OCI-LY7 (cell line): ENCODE measurements at regions not wholly inside any gene's neighbourhood (a gene's known extent, or its start where the extent isn't known, plus 50 kb on each side); places are given as distances from the start of the nearest gene placed in this dataset.

ENCODE experiments used
- BruUV-seq: library from RNA; stranded (reverse); fragments of 400-500 nt; replicated peaks from 2 replicates; lab custom pipeline; 2021; lab: Mats Ljungman, UMichigan
- CTCF ChIA-PET: fragments of 300-600 bp; sonication (Branson Sonifier 250); formaldehyde crosslinking; loops from one replicate; lab custom pipeline; 2022; ENCODE audit warnings: antibody characterized with exemption; ENCODE audit not compliant: unreplicated experiment; lab: Charles Lee
- POLR2A ChIA-PET: fragments of 300-600 bp; sonication (Branson Sonifier 250); formaldehyde crosslinking; loops from one replicate; lab custom pipeline; 2022; ENCODE audit warnings: antibody characterized with exemption; lab: Charles Lee
- DNase-seq: peaks from one replicate; pipeline ENCODE4 v3.0.0-alpha.2; 2015; ENCODE audit warnings: low spot score
- H2AFZ ChIP-seq: fragments of 200-600 bp; sonication (generic), shearing (Covaris generic); 2 replicates; pipeline ENCODE4 v1.6.1; 2014; ENCODE audit warnings: mild to moderate bottlenecking, antibody characterized with exemption, low read length, moderate library complexity
- H3K27ac ChIP-seq: fragments of 200-600 bp; sonication (generic); 2 replicates; pipeline ENCODE4 v1.5.1; 2014; ENCODE audit warnings: mixed run types, low read depth, mild to moderate bottlenecking, moderate library complexity, low read length, inconsistent platforms; ENCODE audit not compliant: poor library complexity, severe bottlenecking
- H3K36me3 ChIP-seq: fragments of 200-600 bp; sonication (generic); 2 replicates; pipeline ENCODE4 v1.6.1; 2014; ENCODE audit warnings: mild to moderate bottlenecking, antibody characterized with exemption, low read length, moderate library complexity, mixed read lengths; ENCODE audit not compliant: insufficient read depth
- H3K4me1 ChIP-seq: fragments of 200-600 bp; sonication (generic); 2 replicates; pipeline ENCODE4 v1.5.1; 2014; ENCODE audit warnings: mild to moderate bottlenecking, low read length; ENCODE audit not compliant: insufficient read depth, poor library complexity, severe bottlenecking
- H3K4me2 ChIP-seq: fragments of 200-600 bp; sonication (generic); 2 replicates; pipeline ENCODE4 v1.6.1; 2014; ENCODE audit warnings: mild to moderate bottlenecking, low read length
- H3K4me3 ChIP-seq: fragments of 200-600 bp; sonication (generic); 2 replicates; pipeline ENCODE4 v1.5.1; 2014; ENCODE audit warnings: mild to moderate bottlenecking, low read depth, low read length; ENCODE audit not compliant: poor library complexity, severe bottlenecking
- H3K79me2 ChIP-seq: fragments of 200-600 bp; sonication (generic); 2 replicates; pipeline ENCODE4 v1.6.1; 2016; ENCODE audit warnings: low read depth, mild to moderate bottlenecking, low read length, moderate library complexity, mixed read lengths; ENCODE audit not compliant: insufficient read depth
- H3K9me2 ChIP-seq: fragments of 200-600 bp; sonication (generic); 2 replicates; pipeline ENCODE4 v1.6.1; 2016; ENCODE audit warnings: mild to moderate bottlenecking, low read length, mixed read lengths; ENCODE audit not compliant: insufficient read depth
- H3K9me3 ChIP-seq: fragments of 200-600 bp; sonication (generic); 2 replicates; pipeline ENCODE4 v1.6.1; 2014; ENCODE audit warnings: mild to moderate bottlenecking, mixed run types, low read length, mixed read lengths
- H4K20me1 ChIP-seq: fragments of 200-600 bp; sonication (generic); 2 replicates; pipeline ENCODE4 v1.6.1; 2014; ENCODE audit warnings: mild to moderate bottlenecking, antibody characterized with exemption, low read length, moderate library complexity, mixed read lengths; ENCODE audit not compliant: insufficient read depth
- EZH2phosphoT487 ChIP-seq: fragments of 200-600 bp; sonication (generic); IDR thresholded peaks from 2 replicates; pipeline ENCODE4 v1.6.1; 2018; ENCODE audit warnings: low read depth, borderline replicate concordance, mild to moderate bottlenecking, mixed run types, antibody characterized with exemption, low read length, moderate library complexity, mixed read lengths
- intact Hi-C: fragments of 100-400 bp; cut with micrococcal nuclease; formaldehyde crosslinking; loops from one replicate; pipeline ENCODE4 v1.10.0; 2022; ENCODE audit not compliant: unreplicated experiment
- TF ChIP-seq, protein P1 (sequence below): fragments of 200-600 bp; sonication (generic); conservative IDR thresholded peaks from 2 replicates; pipeline ENCODE4 v1.5.1; 2014; ENCODE audit warnings: mild to moderate bottlenecking, antibody characterized with exemption, low read length, moderate library complexity, mixed read lengths

DNA sequence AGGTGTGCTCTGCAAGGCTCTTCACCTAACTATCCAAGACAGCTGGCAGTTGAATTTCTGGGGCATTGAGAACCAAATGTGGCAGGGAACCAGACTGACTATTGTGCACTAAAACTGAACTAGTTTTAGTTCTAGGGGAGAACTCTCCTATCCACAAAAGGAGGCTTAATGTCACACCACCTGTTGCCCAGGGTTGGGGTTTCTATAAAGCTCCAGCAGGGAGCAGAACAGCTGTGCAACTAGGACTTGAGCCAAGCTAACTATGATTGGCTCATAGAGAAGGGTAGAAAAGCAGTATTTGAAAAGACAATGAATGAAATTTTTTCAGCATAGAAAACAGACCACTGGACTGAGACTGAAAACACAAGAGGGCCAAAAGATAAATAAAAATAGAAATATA, 53.3 kb upstream of the FGGY start:
- Histone ChIP-seq H3K4me2 (no peak overlapping the region), H3K9me2 (no peaks in the 10 kb centered on the region), H2AFZ (no peak overlapping the region), H3K36me3 (no peaks in the 10 kb centered on the region), H3K79me2 (no peaks in the 10 kb centered on the region), H4K20me1 (no peaks in the 10 kb centered on the region), H3K4me1 (no peaks in the 10 kb centered on the region), H3K4me3 (no peak overlapping the region), H3K9me3 (no peaks in the 10 kb centered on the region), H3K27ac (no peak overlapping the region)
- TF ChIP-seq EZH2phosphoT487 = no peak
- TF ChIP-seq, protein P1, sequence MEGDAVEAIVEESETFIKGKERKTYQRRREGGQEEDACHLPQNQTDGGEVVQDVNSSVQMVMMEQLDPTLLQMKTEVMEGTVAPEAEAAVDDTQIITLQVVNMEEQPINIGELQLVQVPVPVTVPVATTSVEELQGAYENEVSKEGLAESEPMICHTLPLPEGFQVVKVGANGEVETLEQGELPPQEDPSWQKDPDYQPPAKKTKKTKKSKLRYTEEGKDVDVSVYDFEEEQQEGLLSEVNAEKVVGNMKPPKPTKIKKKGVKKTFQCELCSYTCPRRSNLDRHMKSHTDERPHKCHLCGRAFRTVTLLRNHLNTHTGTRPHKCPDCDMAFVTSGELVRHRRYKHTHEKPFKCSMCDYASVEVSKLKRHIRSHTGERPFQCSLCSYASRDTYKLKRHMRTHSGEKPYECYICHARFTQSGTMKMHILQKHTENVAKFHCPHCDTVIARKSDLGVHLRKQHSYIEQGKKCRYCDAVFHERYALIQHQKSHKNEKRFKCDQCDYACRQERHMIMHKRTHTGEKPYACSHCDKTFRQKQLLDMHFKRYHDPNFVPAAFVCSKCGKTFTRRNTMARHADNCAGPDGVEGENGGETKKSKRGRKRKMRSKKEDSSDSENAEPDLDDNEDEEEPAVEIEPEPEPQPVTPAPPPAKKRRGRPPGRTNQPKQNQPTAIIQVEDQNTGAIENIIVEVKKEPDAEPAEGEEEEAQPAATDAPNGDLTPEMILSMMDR = no peak
- ChIA-PET POLR2A (no interaction called here), CTCF (no interaction called here)
- BruUV-seq = no TSS peak
- intact Hi-C loops = no loop called here
- no peak for DNase-seq

DNA sequence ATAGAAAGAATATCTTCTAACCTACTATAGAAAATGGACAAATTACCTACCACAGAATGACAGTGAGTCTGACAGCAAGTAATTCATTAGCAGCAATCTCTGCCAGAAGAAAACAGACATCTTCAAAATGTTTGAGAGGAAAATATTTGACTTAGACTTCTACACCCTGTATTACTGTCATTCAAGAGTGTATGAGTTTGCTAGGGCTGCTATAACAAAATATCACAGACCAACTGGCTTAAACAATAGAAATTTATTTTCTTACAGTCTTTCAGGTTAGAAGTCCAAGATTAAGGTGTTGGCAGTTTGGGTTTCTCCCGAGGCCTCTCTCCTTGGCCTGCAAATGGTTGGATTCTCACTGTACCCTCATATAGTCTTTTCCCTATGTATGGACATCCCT, 52.9 kb upstream of the FGGY start:
- BruUV-seq = no TSS peak
- Histone ChIP-seq H3K79me2 (no peaks in the 10 kb centered on the region), H2AFZ (no peak overlapping the region), H3K4me2 (no peak overlapping the region), H3K36me3 (no peaks in the 10 kb centered on the region), H3K27ac (no peak overlapping the region), H3K4me3 (no peak overlapping the region), H3K9me2 (no peaks in the 10 kb centered on the region), H3K9me3 (no peaks in the 10 kb centered on the region), H3K4me1 (no peaks in the 10 kb centered on the region), H4K20me1 (no peaks in the 10 kb centered on the region)
- ChIA-PET POLR2A (no interaction called here), CTCF (no interaction called here)
- intact Hi-C loops = no loop called here
- TF ChIP-seq EZH2phosphoT487 = no peak
- TF ChIP-seq, protein P1 = no peak
- DNase-seq = no peak

DNA sequence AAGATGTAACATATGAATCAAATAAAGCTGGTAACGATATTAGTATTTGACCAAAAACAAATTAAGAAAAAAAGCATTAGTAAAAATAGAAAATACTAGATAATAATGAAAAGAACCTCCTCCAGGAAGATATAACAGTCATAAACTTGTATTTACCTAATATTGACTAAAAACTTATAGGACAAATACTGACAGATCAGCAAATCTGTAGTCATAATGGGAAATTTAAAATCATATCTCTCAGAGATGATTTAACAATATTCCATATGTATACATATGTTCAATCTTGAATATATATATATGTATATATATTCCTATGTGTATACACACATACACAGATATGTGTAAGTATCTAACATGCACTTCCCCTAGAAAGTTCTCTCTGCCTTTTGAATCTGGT, 52.0 kb upstream of the FGGY start:
- Histone ChIP-seq H3K4me3 (no peak overlapping the region), H3K79me2 (no peaks in the 10 kb centered on the region), H3K27ac (no peak overlapping the region), H3K36me3 (no peaks in the 10 kb centered on the region), H2AFZ (no peak overlapping the region), H4K20me1 (no peaks in the 10 kb centered on the region), H3K4me2 (no peak overlapping the region), H3K9me3 (no peaks in the 10 kb centered on the region), H3K9me2 (no peaks in the 10 kb centered on the region), H3K4me1 (no peaks in the 10 kb centered on the region)
- POLR2A ChIA-PET = interaction anchor here (0.6 kb wide), 1 partner anchor 634 kb away, joined by 3 read pairs; no protein-coding TSS in a partner anchor
- no peak for TF ChIP-seq EZH2phosphoT487
- TF ChIP-seq, protein P1 = no peak
- CTCF ChIA-PET = no interaction called here
- intact Hi-C loops = no loop called here
- DNase-seq = no peak
- BruUV-seq = no TSS peak
